GM19438 (cell line): ENCODE measurements at regions not wholly inside any gene's neighbourhood (a gene's known extent, or its start where the extent isn't known, plus 50 kb on each side); places are given as distances from the start of the nearest gene placed in this dataset.
A peak's percentile ranks its signal among the peaks of the same experiment; 100 is the strongest.
"Not testable (repeated sequence)": the region's sequence is repeated elsewhere in the genome, so short reads cannot be mapped to it uniquely, and the experiment has no call there.

Experiments used
- ATAC-seq: cut with Tn5 transposase; IDR thresholded peaks from one replicate; pipeline ENCODE4 v1.9.1; 2021; ENCODE audit warnings: low read depth; ENCODE audit not compliant: unreplicated experiment

DNA sequence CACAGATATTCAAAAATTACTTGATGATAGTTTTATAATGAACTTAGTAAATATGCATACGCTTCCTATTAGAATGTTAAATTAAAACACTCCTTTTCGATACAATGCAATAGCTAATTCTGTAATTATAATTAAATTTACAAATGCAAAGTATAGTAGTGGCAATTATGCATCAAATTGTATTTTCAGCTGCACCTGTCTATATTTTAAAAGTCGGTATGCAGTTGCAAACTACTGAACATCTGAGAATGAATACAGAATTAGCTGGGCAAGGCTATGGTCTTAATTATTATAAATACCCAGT lies 110.4 kb upstream of the ARHGAP42 start:
- ATAC-seq = no peak

- ATAC-seq = no peak
Observed at GRCh38 chr11:100578831-100579311, 108.2 kb upstream of the ARHGAP42 start.

DNA sequence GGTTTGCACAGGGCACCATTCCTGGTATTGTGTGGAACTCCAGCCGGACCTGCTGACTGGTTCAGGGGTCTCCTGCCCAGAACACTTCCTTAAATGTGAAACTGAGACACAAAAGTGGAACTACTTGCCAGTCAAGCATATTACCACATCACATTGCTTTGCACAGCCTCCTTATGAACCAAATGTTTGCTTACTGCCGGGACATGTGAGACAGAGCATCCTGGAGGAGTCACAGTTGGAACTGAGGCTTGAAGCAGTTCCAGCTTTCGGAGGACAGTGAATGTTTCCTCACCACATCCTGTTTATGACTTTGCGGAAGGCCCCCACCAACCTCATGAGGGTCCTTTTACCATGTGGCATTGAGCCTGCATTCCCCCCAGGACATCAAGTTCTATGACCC lies 105.8 kb upstream of the ARHGAP42 start:
- ATAC-seq = no peak

DNA sequence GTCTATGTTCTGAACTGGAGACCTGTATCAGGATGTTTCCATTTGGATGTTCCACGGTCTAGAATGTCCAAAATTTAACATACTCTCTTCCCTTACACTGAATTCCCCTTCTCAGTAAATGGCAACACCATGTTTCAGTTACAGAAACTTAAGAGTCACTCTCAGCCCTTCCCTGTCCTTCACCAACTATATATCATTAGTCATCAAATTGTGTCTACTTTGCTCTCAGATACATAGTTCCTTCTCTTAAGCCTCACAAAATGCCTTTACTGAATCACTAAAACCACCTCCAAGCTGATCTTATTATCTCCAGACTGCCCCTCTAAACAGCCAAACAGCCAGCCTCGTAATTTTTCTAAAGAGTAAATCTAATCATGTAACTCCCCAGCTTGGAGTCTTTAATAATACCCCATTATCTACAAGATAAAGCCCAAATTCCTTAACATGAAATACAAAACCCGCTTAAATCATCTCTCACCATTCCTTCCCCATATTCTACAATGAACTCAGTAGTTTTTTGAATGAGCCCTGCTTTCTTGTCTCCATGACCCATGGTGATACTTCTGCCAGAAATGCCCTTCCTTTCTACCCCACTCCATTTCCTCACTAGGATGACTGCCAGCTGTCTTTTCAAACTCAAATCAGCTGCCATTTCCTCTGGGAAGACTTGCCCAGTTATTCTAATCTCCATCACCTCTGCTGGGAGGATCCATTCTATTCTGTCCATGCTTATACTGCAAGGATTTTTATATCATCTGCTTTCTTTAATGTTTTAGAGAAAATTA lies 102.7 kb upstream of the ARHGAP42 start:
- ATAC-seq = no peak

DNA sequence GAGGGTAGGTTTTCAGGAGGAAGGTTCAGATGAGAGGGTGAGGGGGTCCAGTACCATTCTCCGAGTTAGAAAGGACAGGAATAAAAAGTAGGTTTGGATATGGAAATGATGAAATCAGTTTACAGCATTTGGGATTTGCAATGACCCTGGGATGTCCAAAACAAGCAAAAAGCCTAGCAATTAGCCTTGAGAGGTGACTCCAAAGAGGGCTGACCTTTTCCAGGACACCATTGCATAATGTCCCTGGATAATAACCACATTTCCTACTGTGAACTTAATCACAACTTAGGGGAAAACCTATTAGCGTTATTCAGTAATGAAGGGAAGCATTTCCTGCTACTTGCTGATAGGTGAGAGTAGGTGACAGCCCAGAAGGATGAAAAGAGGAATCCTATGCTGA lies 101.4 kb upstream of the ARHGAP42 start:
- no peak for ATAC-seq

- ATAC-seq = no peak
Observed at GRCh38 chr11:100586361-100587101, 100.6 kb upstream of the ARHGAP42 start.

DNA sequence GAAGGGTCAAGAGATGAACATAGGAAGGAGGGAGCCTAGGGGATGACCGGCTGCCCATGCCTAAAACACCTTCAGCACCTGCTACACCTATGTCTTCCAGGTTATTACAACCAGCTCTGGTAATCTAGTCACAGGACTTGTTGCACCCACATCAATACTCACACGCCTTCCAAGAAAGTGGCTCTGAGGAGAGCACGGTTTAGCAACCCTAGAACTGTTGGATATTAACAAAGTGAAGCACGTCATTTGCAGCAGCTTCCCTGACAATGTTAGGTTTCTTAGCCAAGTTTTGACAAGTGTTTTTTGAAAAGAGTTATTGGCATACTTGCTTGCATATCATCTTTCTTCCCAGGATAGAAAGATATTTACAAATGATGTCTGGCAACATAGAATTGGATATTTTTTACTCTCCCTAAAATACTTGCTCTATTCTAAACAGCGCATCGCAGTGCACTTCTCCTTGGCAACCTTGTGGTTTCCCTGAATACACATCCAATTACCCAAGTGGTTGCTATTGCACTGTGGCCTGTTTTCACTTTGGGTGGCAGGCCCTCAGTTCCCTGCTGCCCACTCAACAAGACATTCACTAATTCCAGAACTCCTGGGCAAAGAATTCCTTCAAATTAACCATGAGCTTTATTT lies 94.3 kb upstream of the ARHGAP42 start:
- ATAC-seq = no peak

DNA sequence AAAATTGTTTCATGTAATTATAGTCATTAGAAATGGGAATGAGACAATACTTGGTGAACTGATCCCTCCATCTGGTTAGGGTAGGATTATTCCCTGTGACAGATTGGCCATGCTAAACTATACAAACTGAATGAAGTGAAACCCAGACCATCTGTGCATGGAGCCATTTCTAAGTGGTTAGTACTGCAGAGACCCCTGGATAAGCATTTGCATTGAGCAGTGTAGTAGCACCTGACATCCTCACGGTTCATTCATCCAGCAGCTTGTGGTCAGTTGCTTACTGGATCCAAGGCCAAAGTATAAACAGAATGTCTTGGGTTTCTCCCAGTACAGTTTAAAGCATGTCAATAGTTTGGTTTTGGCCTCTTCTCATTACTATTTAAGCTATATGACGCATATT lies 93.8 kb upstream of the ARHGAP42 start:
- ATAC-seq = no peak

- no peak for ATAC-seq
Observed at GRCh38 chr11:100594320-100594719, 92.8 kb upstream of the ARHGAP42 start.

DNA sequence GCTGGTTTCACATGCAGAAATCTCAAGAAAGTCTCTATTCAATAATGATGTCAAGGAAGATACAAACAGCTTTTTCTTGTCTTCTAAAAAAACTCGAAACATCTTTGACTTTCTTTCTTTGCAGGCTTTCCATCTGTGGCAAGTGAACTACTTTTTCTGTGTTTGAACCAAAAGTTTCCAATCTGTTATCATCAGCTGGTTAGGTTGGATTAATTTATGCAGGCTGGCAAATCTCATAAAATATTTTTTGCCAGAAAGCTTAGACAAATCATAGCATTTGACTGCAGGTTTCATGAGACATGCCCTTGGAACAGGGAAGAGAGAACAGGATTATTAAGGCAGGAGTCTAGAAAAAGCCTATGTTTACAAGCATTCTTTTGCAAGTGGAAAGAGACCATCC lies 86.1 kb upstream of the ARHGAP42 start:
- ATAC-seq = no peak

- ATAC-seq = no peak
Observed at GRCh38 chr11:100602716-100603115, 84.4 kb upstream of the ARHGAP42 start.

- not testable (repeated sequence) for ATAC-seq
Observed at GRCh38 chr11:100607761-100608160, 79.3 kb upstream of the ARHGAP42 start.

- ATAC-seq = no peak
Observed at GRCh38 chr11:100612766-100613165, 74.3 kb upstream of the ARHGAP42 start.

DNA sequence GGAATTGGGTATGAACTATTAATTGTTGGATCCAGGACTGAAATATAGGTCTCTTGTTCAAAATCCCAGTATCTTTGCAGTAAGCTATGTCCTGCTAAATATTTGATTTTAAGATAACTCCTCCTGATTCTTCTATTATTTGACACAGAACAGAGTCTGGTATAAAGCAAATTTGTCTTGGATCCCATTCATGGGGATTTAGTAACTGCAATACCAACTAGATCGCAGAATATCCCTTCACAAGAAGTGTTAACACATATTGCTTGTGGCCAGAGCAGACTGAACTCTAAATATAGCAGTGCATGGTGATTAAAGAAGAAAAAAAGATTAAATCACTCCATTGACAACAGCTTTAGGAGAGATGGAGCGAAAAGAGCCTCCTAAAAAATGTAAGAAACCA lies 68.2 kb upstream of the ARHGAP42 start:
- ATAC-seq = no peak

DNA sequence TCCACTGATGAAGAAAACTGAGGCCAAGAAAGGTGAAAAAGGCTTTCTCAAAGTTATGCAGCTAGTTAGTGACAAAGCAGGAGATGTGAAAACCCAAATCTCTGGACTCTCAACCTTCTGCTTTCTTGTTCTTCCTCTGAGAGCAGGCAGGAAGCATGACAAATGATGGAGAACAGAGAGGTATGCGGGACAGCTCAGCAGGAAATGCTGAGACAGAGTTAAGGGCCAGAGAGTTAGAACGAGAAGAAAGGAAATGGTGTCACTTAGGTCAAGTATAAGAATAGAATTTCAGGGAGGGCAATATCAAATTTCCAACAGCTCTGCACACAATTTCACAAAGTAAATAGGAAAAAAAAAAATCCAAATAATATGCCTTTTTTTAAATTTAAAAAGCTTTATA lies 67.6 kb upstream of the ARHGAP42 start:
- no peak for ATAC-seq

DNA sequence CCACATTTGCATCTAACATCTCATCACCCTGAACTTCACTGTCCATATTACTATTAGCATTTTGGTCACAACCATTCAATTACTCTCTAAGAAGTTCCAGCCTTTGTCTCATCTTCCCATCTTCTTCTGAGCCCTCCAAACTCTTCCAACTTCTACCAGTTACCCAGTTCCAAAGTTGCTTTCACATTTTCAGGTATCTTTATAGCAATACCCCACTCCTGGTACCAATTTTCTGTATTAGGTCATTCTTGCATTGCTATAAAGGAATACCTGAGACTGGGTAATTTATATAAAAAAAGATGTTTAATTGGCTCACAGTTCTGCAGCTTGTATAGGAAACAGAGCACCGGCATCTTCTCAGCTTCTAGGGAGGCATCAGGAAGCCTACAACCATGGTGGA lies 64.7 kb upstream of the ARHGAP42 start:
- ATAC-seq = no peak

GRCh38 chr11:100624346-100624745 lies 62.7 kb upstream of the ARHGAP42 start:
- no peak for ATAC-seq

DNA sequence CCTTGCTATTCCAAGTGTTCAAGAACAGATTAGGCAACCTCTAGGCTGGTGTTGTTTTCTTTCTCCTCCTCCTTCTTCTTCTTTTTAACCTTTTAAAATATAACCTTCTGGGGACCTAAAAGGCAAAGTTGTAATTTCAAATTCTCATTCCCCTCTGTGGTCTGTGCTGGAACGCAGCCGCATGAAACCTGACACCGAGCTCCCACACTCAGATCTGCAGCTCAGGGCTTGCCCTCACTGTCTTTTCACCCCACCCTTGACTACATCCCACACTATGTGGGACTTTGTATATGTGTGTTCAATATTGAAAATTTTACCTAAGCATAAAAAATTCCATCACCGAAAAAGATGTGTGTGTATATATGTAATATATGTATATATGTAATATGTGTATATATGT lies 62.0 kb upstream of the ARHGAP42 start:
- no peak for ATAC-seq

DNA sequence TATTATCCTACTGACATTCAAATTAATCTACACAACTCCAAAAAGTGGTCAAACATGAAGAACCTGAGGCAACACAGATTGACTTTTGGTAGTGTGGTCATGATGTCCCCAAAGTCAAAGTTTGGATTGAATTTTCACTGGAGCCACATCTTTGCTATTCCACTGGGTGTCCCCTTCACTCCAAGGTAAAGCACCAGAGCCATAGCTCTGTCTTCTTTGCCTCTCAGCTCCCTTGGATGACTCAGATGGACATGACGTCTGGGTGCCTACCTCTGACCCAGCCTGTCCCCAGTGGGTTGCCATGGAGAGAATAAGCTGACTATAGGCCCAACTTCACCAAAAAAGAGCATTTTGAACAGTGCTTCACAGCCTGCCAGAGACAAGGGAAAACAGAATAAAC lies 57.4 kb upstream of the ARHGAP42 start:
- peak; percentile 63 for ATAC-seq

- ATAC-seq = no peak
Observed at GRCh38 chr11:100630898-100631297, 56.2 kb upstream of the ARHGAP42 start.

DNA sequence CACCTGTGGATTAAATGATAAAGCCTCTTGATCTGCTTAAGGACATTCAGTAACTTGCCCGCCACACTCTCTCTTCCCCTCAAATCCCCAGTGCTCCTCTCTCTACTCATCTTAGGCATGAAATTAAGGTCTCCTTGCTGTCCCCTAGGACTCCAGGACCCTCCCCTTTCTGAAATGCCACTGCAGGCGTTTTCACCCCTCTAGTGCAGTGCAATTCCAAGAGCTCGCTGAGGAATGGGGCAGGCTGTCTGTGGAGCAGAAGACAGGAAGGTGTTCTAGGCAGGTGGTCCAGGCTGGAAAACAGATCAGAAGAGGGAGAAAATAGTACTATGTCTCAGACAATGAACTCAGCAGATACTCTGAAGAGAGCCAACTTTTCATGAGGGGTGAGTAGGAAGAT lies 55.8 kb upstream of the ARHGAP42 start:
- no peak for ATAC-seq
